Middle frontal gyrus (tissue), 1 donor: ENCODE measurements at regions not wholly inside any gene's neighbourhood (a gene's known extent, or its start where the extent isn't known, plus 50 kb on each side); places are given as distances from the start of the nearest gene placed in this dataset.

Experiments
- DNase-seq: peaks from one replicate; pipeline ENCODE4 v3.0.0-alpha.2; 2015; ENCODE audit warnings: low spot score; ENCODE audit errors: extremely low spot score

- DNase-seq, result no peak
Measured at GRCh38 chr2:39534095-39534711, 97.1 kb upstream of the MAP4K3 start.

GRCh38 chr2:39535636-39536185 is 98.6 kb upstream of the MAP4K3 start:
- no peak for DNase-seq

- no peak for DNase-seq
Measured at GRCh38 chr2:39537150-39537549, 100.1 kb upstream of the MAP4K3 start.

GRCh38 chr2:39538718-39539117 is 101.6 kb upstream of the MAP4K3 start:
- no peak for DNase-seq

- no peak for DNase-seq
Measured at GRCh38 chr2:39540414-39540813, 103.3 kb upstream of the MAP4K3 start.

- no peak for DNase-seq
Measured at GRCh38 chr2:39541011-39541930, 104.2 kb upstream of the MAP4K3 start.

- DNase-seq, result no peak
Measured at GRCh38 chr2:39542523-39542922, 105.4 kb upstream of the MAP4K3 start.

GRCh38 chr2:39545957-39546356 is 108.9 kb upstream of the MAP4K3 start:
- no peak for DNase-seq

GRCh38 chr2:39546409-39546808 is 109.3 kb upstream of the MAP4K3 start:
- DNase-seq, result no peak

GRCh38 chr2:39546937-39547336 is 109.9 kb upstream of the MAP4K3 start:
- no peak for DNase-seq

GRCh38 chr2:39547811-39548719 is 111.0 kb upstream of the MAP4K3 start:
- no peak for DNase-seq

- no peak for DNase-seq
Measured at GRCh38 chr2:39549000-39549399, 111.9 kb upstream of the MAP4K3 start.

- no peak for DNase-seq
Measured at GRCh38 chr2:39549718-39550464, 112.8 kb upstream of the MAP4K3 start.

GRCh38 chr2:39550701-39551285 is 113.7 kb upstream of the MAP4K3 start:
- DNase-seq, result no peak

GRCh38 chr2:39558906-39559305 is 106.8 kb upstream of the TMEM178A start:
- no peak for DNase-seq

GRCh38 chr2:39563572-39563971 is 102.1 kb upstream of the TMEM178A start:
- DNase-seq, result no peak

GRCh38 chr2:39567507-39567906 is 98.2 kb upstream of the TMEM178A start:
- no peak for DNase-seq

- no peak for DNase-seq
Measured at GRCh38 chr2:39568116-39568515, 97.6 kb upstream of the TMEM178A start.

GRCh38 chr2:39568561-39569006 is 97.1 kb upstream of the TMEM178A start:
- DNase-seq, result no peak

- DNase-seq, result no peak
Measured at GRCh38 chr2:39570130-39570555, 95.6 kb upstream of the TMEM178A start.
